NCI-H345 treated with DMSO at 0.1 percent for 48 hours (cell line): ENCODE measurements at regions not wholly inside any gene's neighbourhood (a gene's known extent, or its start where the extent isn't known, plus 50 kb on each side); places are given as distances from the start of the nearest gene placed in this dataset.
"Not testable (repeated sequence)": the region's sequence is repeated elsewhere in the genome, so short reads cannot be mapped to it uniquely, and the experiment has no call there.

Experiments used
- DNase-seq: peaks from one replicate; lab custom pipeline; 2025; ENCODE audit not compliant: unreplicated experiment; lab: John Stamatoyannopoulos, UW

- DNase-seq: no peak
Measured at GRCh38 chr6:82118150-82118562, 129.4 kb downstream of the IBTK start.

GRCh38 chr6:82114748-82115147 lies 132.8 kb downstream of the IBTK start:
- DNase-seq: no peak

GRCh38 chr6:82113231-82113630 lies 134.3 kb downstream of the IBTK start:
- no peak for DNase-seq

DNA sequence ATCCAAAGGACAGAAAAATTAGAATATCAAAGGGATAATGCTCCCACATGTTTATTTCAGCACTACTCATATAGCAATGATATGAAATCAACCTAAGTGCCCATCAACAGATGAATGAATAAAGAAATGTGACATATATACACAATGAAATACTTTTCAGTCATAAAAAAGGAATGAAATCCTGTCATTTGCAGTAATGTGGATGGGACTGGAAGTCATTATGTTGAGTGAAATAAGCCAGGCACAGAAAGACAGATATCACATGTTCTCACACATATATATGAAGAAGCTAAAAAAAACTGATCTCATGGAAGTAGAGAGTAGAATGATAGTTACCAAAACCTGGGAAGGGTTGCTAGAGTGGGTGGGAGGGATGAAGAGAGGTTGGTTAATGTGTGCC lies 135.7 kb downstream of the IBTK start:
- no peak for DNase-seq

DNA sequence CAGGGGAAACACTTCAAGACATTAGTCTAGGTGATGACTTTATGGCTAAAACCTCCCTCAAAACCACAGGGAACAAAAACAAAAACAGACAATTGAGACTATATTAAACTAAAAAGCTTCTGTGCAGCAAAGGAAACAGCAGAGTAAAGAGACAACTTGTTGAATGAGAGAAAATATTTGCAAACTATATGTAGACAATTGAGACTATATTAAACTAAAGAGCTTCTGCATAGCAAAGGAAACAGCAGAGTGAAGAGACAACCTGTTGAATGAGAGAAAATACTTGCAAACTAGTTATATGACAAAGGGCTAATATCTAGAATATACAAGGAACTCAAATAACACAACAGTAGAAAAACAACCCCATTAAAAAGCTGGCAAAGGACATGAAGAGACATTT lies 136.4 kb downstream of the IBTK start:
- no peak for DNase-seq

DNA sequence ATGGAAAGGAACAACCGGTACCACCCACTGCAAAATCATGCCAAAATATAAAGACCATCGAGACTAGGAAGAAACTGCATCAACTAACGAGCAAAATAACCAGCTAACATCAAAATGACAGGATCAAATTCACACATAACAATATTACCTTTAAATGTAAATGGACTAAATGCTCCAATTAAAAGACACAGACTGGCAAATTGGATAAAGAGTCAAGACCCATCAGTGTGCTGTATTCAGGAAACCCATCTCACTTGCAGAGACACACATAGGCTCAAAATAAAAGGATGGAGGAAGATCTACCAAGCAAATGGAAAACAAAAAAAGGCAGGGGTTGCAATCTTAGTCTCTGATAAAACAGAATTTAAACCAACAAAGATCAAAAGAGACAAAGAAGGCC lies 144.4 kb downstream of the IBTK start:
- DNase-seq: not testable (repeated sequence)

DNA sequence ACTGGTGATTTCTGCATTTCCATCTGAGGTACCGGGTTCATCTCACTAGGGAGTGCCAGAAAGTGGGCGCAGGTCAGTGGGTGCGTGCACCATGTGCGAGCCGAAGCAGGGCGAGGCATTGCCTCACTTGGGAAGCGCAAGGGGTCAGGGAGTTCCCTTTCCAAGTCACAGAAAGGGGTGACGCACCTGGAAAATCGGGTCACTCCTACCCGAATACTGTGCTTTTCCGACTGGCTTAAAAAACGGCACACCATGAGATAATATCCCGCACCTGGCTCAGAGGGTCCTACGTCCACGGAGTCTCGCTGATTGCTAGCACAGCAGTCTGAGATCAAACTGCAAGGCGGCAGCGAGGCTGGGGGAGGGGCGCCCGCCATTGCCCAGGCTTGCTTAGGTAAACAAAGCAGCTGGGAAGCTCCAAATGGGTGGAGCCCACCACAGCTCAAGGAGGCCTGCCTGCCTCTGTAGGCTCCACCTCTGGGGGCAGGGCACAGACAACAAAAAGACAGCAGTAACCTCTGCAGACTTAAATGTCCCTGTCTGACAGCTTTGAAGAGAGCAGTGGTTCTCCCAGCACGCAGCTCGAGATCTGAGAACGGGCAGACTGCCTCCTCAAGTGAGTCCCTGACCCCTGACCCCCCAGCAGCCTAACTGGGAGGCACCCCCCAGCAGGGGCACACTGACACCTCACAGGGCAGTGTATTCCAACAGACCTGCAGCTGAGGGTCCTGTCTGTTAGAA lies 146.0 kb downstream of the IBTK start:
- not testable (repeated sequence) for DNase-seq

GRCh38 chr6:82100763-82101162 lies 146.8 kb downstream of the IBTK start:
- not testable (repeated sequence) for DNase-seq

GRCh38 chr6:82097676-82098075 lies 149.9 kb downstream of the IBTK start:
- DNase-seq: no peak

GRCh38 chr6:82095091-82095490 lies 152.5 kb downstream of the IBTK start:
- no peak for DNase-seq

- no peak for DNase-seq
Measured at GRCh38 chr6:82094166-82094806, 153.3 kb downstream of the IBTK start.

DNA sequence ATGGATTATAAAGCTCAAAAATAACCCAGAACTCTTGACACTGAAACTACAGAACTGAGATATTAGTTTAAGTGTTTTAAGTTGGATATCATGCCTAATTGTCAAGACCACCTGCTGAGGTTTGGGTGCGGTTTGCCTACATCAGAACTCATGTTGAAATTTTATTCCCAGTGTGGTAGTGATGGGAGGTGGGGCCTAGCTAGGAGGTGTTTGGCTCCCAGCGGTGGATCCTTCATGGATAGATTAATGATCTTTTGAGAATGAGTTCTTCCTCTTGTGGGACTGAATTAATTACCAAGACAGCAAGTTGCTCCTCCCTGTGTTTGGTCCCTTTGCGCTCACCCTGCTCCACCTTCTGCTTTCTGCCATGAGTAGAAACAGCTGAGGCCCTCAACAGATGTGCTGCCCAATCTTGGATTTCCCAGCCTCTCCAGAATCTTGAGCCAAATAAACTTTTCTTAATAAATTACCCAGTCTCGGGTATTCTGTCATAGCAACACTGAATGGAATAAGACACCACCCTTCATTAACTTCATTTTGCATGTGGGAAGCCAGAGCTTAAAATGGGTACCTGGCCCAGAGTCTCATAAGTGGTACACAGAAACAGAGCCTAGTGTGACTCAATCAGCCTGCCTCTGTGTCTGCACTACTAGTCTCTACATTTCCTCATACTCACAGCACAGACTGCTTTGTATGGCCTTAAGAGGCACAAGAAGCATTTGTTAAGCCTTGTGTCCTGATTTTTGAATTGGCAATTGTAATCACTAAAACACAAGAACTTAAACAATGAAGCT lies 158.4 kb downstream of the IBTK start:
- DNase-seq: no peak

DNA sequence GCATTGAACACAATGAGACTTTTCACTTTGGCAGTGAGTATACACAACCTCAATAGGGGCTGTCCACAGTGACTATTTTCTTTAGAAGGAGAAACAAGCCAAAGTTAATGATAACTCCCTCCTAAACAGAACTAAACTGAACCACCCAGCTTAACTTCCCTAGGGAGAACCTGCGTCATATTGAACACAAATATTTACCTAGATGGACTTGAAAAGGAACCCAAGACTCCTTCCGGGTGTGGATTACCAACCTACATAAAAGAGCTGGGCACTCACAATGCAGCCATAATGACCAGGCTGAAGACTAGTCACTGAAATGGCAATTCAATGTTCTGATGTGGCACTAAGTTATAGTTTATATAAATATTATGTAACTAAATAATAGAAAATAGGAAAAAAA lies 160.6 kb downstream of the IBTK start:
- no peak for DNase-seq

DNA sequence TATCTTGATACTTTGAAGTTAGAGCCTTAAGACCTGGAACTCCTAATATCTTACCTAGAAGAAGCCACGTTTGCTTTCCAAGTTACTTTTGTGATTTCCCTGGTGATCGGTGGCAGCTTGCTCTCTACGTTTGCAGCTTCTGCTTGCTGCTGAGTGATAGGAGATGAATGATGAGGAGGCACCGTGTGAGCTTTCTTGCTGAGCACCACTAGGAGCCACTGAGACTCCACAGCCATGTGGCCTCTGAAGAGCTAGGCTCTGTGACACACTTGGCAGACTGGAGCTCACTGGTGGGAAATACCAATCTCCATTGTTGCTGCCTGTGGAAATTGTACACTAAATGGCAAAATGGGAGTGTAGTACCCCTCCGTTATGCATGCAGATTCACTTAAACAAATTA lies 161.8 kb downstream of the IBTK start:
- no peak for DNase-seq

- no peak for DNase-seq
Measured at GRCh38 chr6:82084324-82084920, 163.1 kb downstream of the IBTK start.

DNA sequence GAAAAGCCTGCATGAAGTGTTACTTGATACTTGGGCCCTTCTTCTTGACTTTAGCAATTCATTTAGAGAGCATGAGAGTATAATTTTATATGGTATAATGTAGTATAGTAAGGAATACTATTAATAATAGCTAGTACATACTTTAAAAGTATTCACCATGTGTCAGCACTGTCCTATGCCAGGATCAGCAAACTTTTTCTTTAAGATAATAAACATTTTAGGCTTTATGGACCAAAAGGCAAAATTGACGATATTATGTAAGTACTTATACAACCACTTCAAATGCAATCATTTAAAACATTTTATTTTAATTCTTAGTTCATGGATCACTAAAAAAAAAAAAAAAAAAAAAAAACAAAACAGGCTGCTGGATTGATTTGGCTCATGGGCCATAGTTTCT lies 163.9 kb downstream of the IBTK start:
- no peak for DNase-seq

DNA sequence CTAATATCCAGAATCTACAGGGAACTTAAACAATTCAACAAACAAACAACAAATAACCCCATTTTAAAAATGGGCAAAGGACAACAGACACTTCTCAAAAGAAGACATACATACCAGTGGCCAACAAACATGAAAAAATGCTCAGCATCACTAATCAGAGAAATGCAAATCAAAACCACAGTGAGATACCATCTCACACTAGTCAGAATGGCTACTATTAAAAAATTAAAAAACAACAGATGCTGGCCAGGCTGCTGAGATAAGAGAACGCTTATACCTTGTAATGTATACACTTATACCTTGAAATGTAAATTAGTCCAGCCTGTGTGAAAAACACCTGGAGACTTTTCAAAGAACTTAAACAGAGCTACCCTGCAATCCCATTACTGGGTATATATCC lies 166.8 kb downstream of the IBTK start:
- no peak for DNase-seq

- DNase-seq: no peak
Measured at GRCh38 chr6:82078286-82078908, 169.1 kb downstream of the IBTK start.

DNA sequence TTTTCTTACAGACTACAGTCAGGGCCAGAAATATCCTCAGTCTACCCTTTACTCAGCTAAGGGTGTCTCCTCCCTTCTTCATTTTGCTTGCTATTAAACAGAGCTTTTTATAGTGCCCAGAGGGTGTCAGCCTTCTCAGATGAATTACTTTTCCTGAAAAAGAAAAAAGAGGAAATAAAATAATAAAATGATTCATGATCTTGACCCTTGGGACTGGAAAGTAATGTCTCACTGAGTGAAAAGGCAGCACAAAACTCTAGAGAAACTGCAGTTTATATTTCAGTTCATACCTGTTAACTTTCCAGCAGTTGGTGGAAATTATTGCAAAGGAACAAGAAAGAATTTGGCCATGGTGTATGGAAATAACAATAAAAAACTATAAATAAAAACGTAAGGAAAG lies 170.6 kb downstream of the IBTK start:
- DNase-seq: no peak

DNA sequence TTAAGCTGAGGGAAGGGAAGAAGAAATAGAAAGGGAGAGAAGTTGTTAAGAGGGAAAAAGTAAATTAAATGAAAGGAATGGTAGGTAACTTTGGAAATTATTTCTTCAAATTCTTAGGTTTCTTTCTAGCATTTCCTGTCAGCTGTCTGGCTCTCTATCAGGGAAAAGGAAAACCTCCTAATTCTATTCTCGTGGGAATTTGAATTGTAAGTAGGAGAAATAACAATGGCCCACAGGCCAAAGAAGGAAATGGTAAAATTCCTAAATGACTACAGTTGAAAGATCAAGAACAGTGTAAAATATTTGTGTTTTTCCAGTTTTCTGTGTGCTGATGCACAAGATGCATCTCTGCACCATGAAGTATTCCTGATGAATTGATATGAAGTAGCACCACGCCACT lies 173.0 kb downstream of the IBTK start:
- no peak for DNase-seq

DNA sequence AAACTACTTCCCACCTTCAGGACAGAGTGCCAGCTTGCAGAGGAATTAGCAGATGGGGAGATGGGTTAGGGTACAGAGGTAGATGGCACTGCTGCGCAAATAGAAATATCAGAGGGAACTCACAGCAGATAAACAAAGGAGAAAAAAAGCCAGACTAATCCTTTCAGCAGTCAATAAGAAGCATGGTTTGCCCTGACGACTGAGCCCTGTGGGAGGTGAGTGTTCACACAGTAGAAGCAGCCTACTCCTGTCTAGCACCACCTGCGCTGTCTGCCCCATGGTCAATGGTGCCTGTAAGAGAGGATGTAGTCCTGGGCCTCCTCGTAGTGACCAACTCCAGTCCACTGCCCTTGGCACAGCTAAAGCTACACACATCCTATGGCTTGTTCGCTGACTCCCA lies 174.1 kb downstream of the IBTK start:
- DNase-seq: peak; percentile 63
